ENCODE measurements at regions not wholly inside any gene's neighbourhood (a gene's known extent, or its start where the extent isn't known, plus 50 kb on each side); places are given as distances from the start of the nearest gene placed in this dataset.

- Mint-ChIP-seq H3K27ac (no peak overlapping the region), H3K36me3 (ENCODE audit: low read depth) (no peaks in the 10 kb centered on the region), H3K4me1 (ENCODE audit: low read depth) (no peaks in the 10 kb centered on the region), H3K27me3 (peaks cover 33% of the 10 kb centered on the region), H3K4me3 (no peak overlapping the region), H3K9me3 (no peaks in the 10 kb centered on the region)
- intact Hi-C loops (cut with DNase I, micrococcal nuclease) = no loop called here
- DNase-seq (no peak), ATAC-seq (ENCODE audit: poor library complexity) (no peak)
- H3K4me1 ChIP-seq (ENCODE audit: insufficient read depth, low read length) = no peaks in the 10 kb centered on the region
- ChIA-PET CTCF (no interaction called here), POLR2A (no interaction called here)
- H3K4me3 ChIP-seq (ENCODE audit: low read length) = no peak overlapping the region
- H3K27me3 ChIP-seq (ENCODE audit: control insufficient read depth in 1 of 2, insufficient read depth in 2 of 2, low read length in 2 of 2) = no peaks in the 10 kb centered on the region
- no peak overlapping the region for H3K27ac ChIP-seq (ENCODE audit: low read depth in 1 of 2, low read length in 2 of 2)
- H3K36me3 ChIP-seq (ENCODE audit: insufficient read depth, low read length) = no peaks in the 10 kb centered on the region
- TF ChIP-seq, protein P1, sequence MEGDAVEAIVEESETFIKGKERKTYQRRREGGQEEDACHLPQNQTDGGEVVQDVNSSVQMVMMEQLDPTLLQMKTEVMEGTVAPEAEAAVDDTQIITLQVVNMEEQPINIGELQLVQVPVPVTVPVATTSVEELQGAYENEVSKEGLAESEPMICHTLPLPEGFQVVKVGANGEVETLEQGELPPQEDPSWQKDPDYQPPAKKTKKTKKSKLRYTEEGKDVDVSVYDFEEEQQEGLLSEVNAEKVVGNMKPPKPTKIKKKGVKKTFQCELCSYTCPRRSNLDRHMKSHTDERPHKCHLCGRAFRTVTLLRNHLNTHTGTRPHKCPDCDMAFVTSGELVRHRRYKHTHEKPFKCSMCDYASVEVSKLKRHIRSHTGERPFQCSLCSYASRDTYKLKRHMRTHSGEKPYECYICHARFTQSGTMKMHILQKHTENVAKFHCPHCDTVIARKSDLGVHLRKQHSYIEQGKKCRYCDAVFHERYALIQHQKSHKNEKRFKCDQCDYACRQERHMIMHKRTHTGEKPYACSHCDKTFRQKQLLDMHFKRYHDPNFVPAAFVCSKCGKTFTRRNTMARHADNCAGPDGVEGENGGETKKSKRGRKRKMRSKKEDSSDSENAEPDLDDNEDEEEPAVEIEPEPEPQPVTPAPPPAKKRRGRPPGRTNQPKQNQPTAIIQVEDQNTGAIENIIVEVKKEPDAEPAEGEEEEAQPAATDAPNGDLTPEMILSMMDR (IDR thresholded peaks at IDR 0.05) = no peak
- peaks cover 0 to 3% of the 10 kb centered on the region in 2 experiments for H3K9me3 ChIP-seq (ENCODE audit: control insufficient read depth in 1 of 2, insufficient read depth in 1 of 2, low read length in 2 of 2)
Measured at GRCh38 chr9:1658661-1659362, 356.3 kb upstream of the SMARCA2 start.

DNA sequence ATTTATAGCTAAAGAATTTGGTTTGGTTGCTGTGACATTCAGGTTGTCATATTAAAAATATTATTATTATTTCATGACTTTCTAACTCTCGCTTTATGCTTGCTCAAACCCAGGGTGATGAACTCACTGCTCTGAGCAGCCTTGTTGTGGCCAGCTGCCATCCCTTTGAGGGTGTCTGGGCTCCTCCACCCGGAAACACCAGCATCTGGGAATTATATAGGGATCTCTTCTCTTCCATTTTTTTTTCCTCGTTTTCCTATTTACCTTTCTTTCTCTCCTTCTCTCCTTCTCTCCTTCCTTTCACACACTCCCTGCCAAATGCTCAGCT, 355.8 kb upstream of the SMARCA2 start:
- DNase-seq (no peak), ATAC-seq (ENCODE audit: poor library complexity) (no peak)
- intact Hi-C loops (cut with DNase I, micrococcal nuclease) = no loop called here
- Histone ChIP-seq H3K4me3 (ENCODE audit: low read length) (no peak overlapping the region), H3K27ac (ENCODE audit: low read depth in 1 of 2, low read length in 2 of 2) (no peak overlapping the region), H3K36me3 (ENCODE audit: insufficient read depth, low read length) (no peaks in the 10 kb centered on the region), H3K4me1 (ENCODE audit: insufficient read depth, low read length) (no peaks in the 10 kb centered on the region), H3K27me3 (ENCODE audit: control insufficient read depth in 1 of 2, insufficient read depth in 2 of 2, low read length in 2 of 2) (no peaks in the 10 kb centered on the region), H3K9me3 (ENCODE audit: control insufficient read depth in 1 of 2, insufficient read depth in 1 of 2, low read length in 2 of 2) (peaks cover 0 to 3% of the 10 kb centered on the region in 2 experiments)
- H3K4me3 Mint-ChIP-seq = no peak overlapping the region
- H3K4me1 Mint-ChIP-seq (ENCODE audit: low read depth) = no peaks in the 10 kb centered on the region
- no peak overlapping the region for H3K27ac Mint-ChIP-seq
- POLR2A ChIA-PET = no interaction called here
- CTCF ChIA-PET = no interaction called here
- no peaks in the 10 kb centered on the region for H3K36me3 Mint-ChIP-seq (ENCODE audit: low read depth)
- no peaks in the 10 kb centered on the region for H3K9me3 Mint-ChIP-seq
- peaks cover 32% of the 10 kb centered on the region for H3K27me3 Mint-ChIP-seq
- TF ChIP-seq, protein P1 (IDR thresholded peaks at IDR 0.05) = no peak

GRCh38 chr9:1668441-1668840, 346.7 kb upstream of the SMARCA2 start:
- ChIA-PET CTCF (no interaction called here), POLR2A (no interaction called here)
- Mint-ChIP-seq H3K27ac (no peak overlapping the region), H3K36me3 (ENCODE audit: low read depth) (no peaks in the 10 kb centered on the region), H3K4me3 (no peak overlapping the region), H3K9me3 (no peaks in the 10 kb centered on the region), H3K27me3 (no peaks in the 10 kb centered on the region), H3K4me1 (ENCODE audit: low read depth) (no peaks in the 10 kb centered on the region)
- Histone ChIP-seq H3K4me3 (ENCODE audit: low read length) (no peak overlapping the region), H3K27me3 (ENCODE audit: control insufficient read depth in 1 of 2, insufficient read depth in 2 of 2, low read length in 2 of 2) (no peaks in the 10 kb centered on the region), H3K36me3 (ENCODE audit: insufficient read depth, low read length) (no peaks in the 10 kb centered on the region), H3K9me3 (ENCODE audit: control insufficient read depth in 1 of 2, insufficient read depth in 1 of 2, low read length in 2 of 2) (no peaks in the 10 kb centered on the region), H3K4me1 (ENCODE audit: insufficient read depth, low read length) (no peaks in the 10 kb centered on the region), H3K27ac (ENCODE audit: low read depth in 1 of 2, low read length in 2 of 2) (no peak overlapping the region)
- DNase-seq (no peak), ATAC-seq (ENCODE audit: poor library complexity) (no peak)
- intact Hi-C loops (cut with DNase I, micrococcal nuclease) = no loop called here
- TF ChIP-seq, protein P1 (IDR thresholded peaks at IDR 0.05) = no peak
